Activated T-helper 2 cell treated with anti-CD3 and anti-CD28 coated beads, Interferon-gamma antibody, Interleukin-2, Interleukin-4, amounts not matched to agents 10 μg/mL and 5 μg/mL and 100 μg/mL, durations not matched to agents 14 hours and 24 hours and 36 hours (primary cell): ENCODE measurements at regions not wholly inside any gene's neighbourhood (a gene's known extent, or its start where the extent isn't known, plus 50 kb on each side); places are given as distances from the start of the nearest gene placed in this dataset.

Experiments used
- DNase-seq: peaks from one replicate; pipeline ENCODE4 v3.0.0; 2021; ENCODE audit warnings: low spot score
- H3K27ac Mint-ChIP-seq: one replicate; pipeline ENCODE4 v1.8.0; 2021; ENCODE audit warnings: mixed read lengths
- H3K27me3 Mint-ChIP-seq: one replicate; pipeline ENCODE4 v1.8.0; 2021; ENCODE audit warnings: low read depth, mixed read lengths
- H3K36me3 Mint-ChIP-seq: one replicate; pipeline ENCODE4 v1.8.0; 2021; ENCODE audit warnings: low read depth, mixed read lengths
- H3K4me1 Mint-ChIP-seq: one replicate; pipeline ENCODE4 v1.8.0; 2021; ENCODE audit warnings: low read depth, mixed read lengths
- H3K4me3 Mint-ChIP-seq: one replicate; pipeline ENCODE4 v1.8.0; 2021; ENCODE audit warnings: low read depth, mild to moderate bottlenecking, moderate library complexity, mixed read lengths
- H3K9me3 Mint-ChIP-seq: one replicate; pipeline ENCODE4 v1.8.0; 2021; ENCODE audit warnings: mixed read lengths
- intact Hi-C: fragments of 100-400 bp; cut with micrococcal nuclease; formaldehyde crosslinking; loops from one replicate; pipeline ENCODE4 v1.15.1; 2023

GRCh38 chr4:18846313-18846712 is 824.8 kb upstream of the LCORL start:
- no peak for DNase-seq
- no peak overlapping the region for H3K4me3 Mint-ChIP-seq
- H3K9me3 Mint-ChIP-seq: peaks cover 46% of the 10 kb centered on the region
- no peaks in the 10 kb centered on the region for H3K36me3 Mint-ChIP-seq
- intact Hi-C loops: no loop called here
- no peak overlapping the region for H3K27ac Mint-ChIP-seq
- no peaks in the 10 kb centered on the region for H3K27me3 Mint-ChIP-seq
- H3K4me1 Mint-ChIP-seq: no peaks in the 10 kb centered on the region

DNA sequence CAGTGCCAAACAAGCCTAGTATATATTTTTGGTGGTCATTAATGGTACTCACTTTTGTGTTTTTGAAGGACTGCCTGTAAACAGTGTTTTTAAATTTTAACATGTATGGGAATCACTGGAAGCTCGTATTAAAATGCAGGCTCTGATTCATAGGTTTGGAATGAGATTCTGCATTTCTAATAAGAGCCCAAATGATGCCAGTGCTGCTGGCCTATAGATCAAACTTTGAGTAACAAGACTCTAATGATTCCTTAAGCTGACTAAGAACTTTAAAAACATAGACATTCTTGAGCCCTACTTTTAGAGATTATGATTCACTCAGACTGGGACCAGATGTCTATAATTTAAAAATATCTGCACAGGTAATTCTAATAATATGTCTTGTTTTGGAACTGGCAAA is 823.2 kb upstream of the LCORL start:
- Mint-ChIP-seq H3K4me1 (no peaks in the 10 kb centered on the region), H3K36me3 (no peaks in the 10 kb centered on the region), H3K27ac (no peak overlapping the region), H3K9me3 (peaks cover 43% of the 10 kb centered on the region), H3K4me3 (no peak overlapping the region), H3K27me3 (no peaks in the 10 kb centered on the region)
- DNase-seq: no peak
- intact Hi-C loops: no loop called here

- intact Hi-C loops: no loop called here
- H3K36me3 Mint-ChIP-seq: no peaks in the 10 kb centered on the region
- H3K27me3 Mint-ChIP-seq: no peaks in the 10 kb centered on the region
- H3K4me3 Mint-ChIP-seq: no peak overlapping the region
- DNase-seq: no peak
- H3K4me1 Mint-ChIP-seq: no peaks in the 10 kb centered on the region
- peaks cover 42% of the 10 kb centered on the region for H3K9me3 Mint-ChIP-seq
- H3K27ac Mint-ChIP-seq: no peak overlapping the region
These were observed 820.9 kb upstream of the LCORL start for GRCh38 chr4:18842431-18842830.

DNA sequence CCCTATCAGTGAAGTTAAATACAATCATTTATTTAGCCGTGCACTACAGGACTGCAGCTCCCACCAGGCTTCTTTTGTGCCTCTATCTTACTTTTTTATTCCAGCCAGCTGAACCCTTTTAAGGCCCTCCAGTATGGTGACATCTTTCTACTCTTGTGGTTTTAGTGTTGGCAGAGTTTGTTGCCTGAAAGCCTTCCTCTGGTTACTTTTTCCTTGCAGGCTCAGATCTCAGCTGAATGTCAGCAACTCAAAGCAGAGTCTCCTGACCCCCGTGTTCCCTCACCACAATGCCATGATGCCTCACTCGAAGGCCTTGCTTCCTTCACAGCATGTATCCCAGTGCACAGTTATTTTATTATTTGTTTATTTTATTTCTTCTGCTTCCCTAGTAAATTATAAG is 818.9 kb upstream of the LCORL start:
- H3K27me3 Mint-ChIP-seq: no peaks in the 10 kb centered on the region
- H3K9me3 Mint-ChIP-seq: peaks cover 32% of the 10 kb centered on the region
- H3K4me3 Mint-ChIP-seq: no peak overlapping the region
- no peaks in the 10 kb centered on the region for H3K4me1 Mint-ChIP-seq
- intact Hi-C loops: no loop called here
- no peak overlapping the region for H3K27ac Mint-ChIP-seq
- no peak for DNase-seq
- H3K36me3 Mint-ChIP-seq: no peaks in the 10 kb centered on the region

DNA sequence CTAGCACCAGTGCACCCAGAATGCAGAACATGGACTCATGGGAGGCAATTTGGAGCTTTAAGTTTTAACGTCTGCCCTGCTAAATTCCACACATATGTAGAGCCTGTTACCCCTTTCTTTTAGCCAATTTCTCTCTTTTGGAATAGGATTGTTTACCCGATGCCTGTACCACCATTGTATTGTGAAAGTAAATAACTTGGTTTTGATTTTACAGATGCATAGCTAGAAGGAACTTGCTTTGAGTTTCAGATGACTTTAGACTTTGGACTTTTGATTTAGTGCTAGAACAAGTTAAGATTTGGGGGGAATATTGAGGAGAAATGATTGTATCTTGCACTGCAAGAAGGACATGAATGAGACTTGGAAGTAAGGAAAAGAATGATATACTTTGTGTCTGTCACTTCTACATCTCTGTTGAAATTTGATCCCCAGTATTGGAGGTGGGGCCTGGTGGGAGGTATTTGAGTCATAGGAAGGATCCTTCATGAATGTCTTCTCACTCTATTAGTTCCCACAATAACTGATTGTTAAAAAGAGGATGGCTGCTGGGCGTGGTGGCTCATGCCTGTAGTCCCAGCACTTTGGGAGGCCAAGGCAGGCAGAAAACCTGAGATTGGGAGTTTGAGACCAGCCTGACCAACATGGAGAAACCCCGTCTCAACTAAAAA is 794.8 kb upstream of the LCORL start:
- Mint-ChIP-seq H3K27ac (no peak overlapping the region), H3K4me3 (no peak overlapping the region), H3K9me3 (peaks cover 25% of the 10 kb centered on the region), H3K36me3 (no peaks in the 10 kb centered on the region), H3K4me1 (no peaks in the 10 kb centered on the region), H3K27me3 (no peaks in the 10 kb centered on the region)
- no peak for DNase-seq
- intact Hi-C loops: no loop called here

DNA sequence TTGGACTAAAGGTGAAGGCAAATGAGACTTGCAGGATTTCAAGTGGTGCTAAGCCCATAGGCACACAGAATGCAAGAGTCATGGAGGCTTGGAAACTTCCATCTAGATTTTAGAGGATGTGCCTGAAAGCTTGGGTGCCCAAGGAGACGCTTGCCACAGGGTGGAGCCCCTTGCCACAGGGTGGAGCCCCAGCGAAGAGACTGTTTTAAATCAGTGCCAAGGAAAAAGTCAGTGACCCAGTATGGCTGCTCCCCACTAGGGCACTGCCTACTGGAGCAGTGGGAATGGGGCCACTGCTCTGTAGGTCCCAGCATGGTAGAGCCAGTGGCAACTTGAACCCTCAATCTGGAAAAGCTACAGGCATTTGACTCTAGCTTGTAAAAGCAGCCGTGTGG is 794.2 kb upstream of the LCORL start:
- no peaks in the 10 kb centered on the region for H3K36me3 Mint-ChIP-seq
- no peak overlapping the region for H3K27ac Mint-ChIP-seq
- no peaks in the 10 kb centered on the region for H3K4me1 Mint-ChIP-seq
- no peak for DNase-seq
- peaks cover 29% of the 10 kb centered on the region for H3K9me3 Mint-ChIP-seq
- H3K27me3 Mint-ChIP-seq: no peaks in the 10 kb centered on the region
- intact Hi-C loops: no loop called here
- no peak overlapping the region for H3K4me3 Mint-ChIP-seq

DNA sequence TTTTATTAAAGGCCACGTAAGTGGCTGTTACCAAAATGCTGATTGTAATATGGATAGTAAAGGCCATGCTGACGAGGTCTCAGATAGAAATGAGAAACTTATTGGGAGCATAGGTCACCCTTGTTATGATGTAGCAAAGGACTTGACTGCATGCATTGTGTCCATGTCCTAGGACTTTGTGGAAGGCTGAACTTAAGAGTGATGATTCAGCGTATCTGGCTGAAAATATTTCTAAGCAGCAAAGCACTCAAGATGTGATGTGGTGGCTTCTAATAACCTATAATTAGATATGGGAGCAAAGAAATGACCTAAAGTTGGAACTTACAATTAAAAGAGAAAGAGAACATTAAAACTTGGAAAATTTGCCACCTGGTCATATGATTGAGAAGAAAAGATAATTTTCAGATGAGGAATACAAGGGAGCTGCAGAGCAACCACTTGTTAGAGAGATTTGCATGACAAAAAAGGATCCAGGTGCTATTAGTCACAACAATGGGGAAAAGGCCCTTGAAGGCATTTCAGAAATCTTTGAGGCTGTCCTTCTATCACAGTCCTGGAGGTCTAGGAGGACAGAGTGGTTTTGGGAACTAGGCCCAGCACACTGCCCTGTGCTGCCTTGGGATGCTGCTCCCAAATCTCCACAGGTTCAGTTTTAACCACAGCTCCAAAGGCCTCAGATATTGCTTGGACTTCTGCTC is 793.7 kb upstream of the LCORL start:
- H3K36me3 Mint-ChIP-seq: no peaks in the 10 kb centered on the region
- H3K4me3 Mint-ChIP-seq: no peak overlapping the region
- H3K9me3 Mint-ChIP-seq: peaks cover 24% of the 10 kb centered on the region
- H3K27me3 Mint-ChIP-seq: no peaks in the 10 kb centered on the region
- H3K27ac Mint-ChIP-seq: no peak overlapping the region
- no peak for DNase-seq
- H3K4me1 Mint-ChIP-seq: no peaks in the 10 kb centered on the region
- intact Hi-C loops: no loop called here

DNA sequence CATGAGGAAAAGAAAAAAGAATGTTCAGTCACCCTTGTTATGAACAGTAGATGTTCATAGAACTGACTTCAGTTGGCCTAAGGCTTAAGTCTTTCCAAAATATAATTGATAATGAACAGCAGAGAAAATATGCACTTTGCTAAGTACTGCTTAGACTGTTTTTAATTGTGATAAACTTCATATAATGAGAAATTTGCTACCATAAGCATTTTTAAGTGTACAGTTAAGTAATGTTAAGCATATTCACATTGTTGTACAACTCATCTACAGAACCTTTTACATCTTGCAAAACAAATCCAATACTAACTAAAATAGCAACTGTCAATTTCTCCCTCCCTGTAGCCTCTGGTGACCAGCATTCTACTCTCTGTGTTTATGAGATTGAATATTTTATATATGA is 792.2 kb upstream of the LCORL start:
- H3K4me3 Mint-ChIP-seq: no peak overlapping the region
- intact Hi-C loops: no loop called here
- DNase-seq: no peak
- H3K36me3 Mint-ChIP-seq: no peaks in the 10 kb centered on the region
- H3K9me3 Mint-ChIP-seq: peaks cover 22% of the 10 kb centered on the region
- no peak overlapping the region for H3K27ac Mint-ChIP-seq
- H3K27me3 Mint-ChIP-seq: no peaks in the 10 kb centered on the region
- H3K4me1 Mint-ChIP-seq: no peaks in the 10 kb centered on the region

GRCh38 chr4:18813055-18813454 is 791.5 kb upstream of the LCORL start:
- Mint-ChIP-seq H3K27ac (no peak overlapping the region), H3K4me3 (no peak overlapping the region), H3K9me3 (peaks cover 24% of the 10 kb centered on the region), H3K4me1 (no peaks in the 10 kb centered on the region), H3K27me3 (no peaks in the 10 kb centered on the region), H3K36me3 (no peaks in the 10 kb centered on the region)
- intact Hi-C loops: no loop called here
- no peak for DNase-seq

- peaks cover 22% of the 10 kb centered on the region for H3K9me3 Mint-ChIP-seq
- H3K4me1 Mint-ChIP-seq: no peaks in the 10 kb centered on the region
- DNase-seq: no peak
- no peak overlapping the region for H3K27ac Mint-ChIP-seq
- intact Hi-C loops: no loop called here
- no peaks in the 10 kb centered on the region for H3K36me3 Mint-ChIP-seq
- H3K4me3 Mint-ChIP-seq: no peak overlapping the region
- H3K27me3 Mint-ChIP-seq: no peaks in the 10 kb centered on the region
These were observed 782.2 kb upstream of the LCORL start for GRCh38 chr4:18803781-18804180.

DNA sequence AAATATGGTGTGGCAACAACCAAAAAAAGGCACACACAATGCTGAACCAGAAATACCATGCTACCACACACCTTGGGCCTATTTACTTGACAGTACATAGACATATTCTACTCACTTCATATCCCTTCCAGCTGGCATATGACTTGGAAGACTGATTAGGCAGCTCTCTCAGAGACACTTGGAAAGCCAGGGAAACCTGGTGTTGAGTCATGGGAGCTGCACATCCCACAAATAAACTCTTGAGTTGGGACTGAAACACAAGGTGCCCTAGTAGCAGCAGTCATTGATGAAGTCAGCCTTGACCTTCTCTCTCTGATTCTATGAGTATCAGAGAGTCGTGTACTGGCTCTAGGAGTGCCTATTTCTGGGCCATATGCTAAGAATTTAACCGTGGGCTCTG is 776.6 kb upstream of the LCORL start:
- H3K4me1 Mint-ChIP-seq: no peaks in the 10 kb centered on the region
- H3K4me3 Mint-ChIP-seq: no peak overlapping the region
- DNase-seq: no peak
- intact Hi-C loops: no loop called here
- no peaks in the 10 kb centered on the region for H3K27me3 Mint-ChIP-seq
- H3K27ac Mint-ChIP-seq: no peak overlapping the region
- peaks cover 3% of the 10 kb centered on the region for H3K9me3 Mint-ChIP-seq
- no peaks in the 10 kb centered on the region for H3K36me3 Mint-ChIP-seq

DNA sequence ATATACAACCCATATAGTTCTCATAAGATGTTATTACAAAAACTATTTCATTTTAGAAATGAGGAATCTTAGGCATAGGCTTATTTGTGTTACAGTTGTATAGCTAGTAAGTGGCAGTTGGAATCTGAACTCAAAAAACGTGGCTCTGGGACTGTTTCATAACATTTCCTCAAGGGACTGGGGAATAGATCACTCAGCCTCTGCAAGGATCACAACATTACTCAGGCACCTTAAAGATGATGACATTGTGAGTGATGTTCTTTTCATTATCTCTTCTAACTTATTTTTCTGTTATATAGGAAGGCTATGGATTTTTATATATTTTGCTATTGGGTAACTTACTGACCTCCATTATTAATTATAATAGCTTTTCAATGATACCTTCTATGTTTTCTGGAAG is 774.2 kb upstream of the LCORL start:
- Mint-ChIP-seq H3K4me1 (no peaks in the 10 kb centered on the region), H3K27me3 (no peaks in the 10 kb centered on the region), H3K36me3 (no peaks in the 10 kb centered on the region), H3K9me3 (no peaks in the 10 kb centered on the region), H3K27ac (no peak overlapping the region), H3K4me3 (no peak overlapping the region)
- intact Hi-C loops: no loop called here
- DNase-seq: no peak

DNA sequence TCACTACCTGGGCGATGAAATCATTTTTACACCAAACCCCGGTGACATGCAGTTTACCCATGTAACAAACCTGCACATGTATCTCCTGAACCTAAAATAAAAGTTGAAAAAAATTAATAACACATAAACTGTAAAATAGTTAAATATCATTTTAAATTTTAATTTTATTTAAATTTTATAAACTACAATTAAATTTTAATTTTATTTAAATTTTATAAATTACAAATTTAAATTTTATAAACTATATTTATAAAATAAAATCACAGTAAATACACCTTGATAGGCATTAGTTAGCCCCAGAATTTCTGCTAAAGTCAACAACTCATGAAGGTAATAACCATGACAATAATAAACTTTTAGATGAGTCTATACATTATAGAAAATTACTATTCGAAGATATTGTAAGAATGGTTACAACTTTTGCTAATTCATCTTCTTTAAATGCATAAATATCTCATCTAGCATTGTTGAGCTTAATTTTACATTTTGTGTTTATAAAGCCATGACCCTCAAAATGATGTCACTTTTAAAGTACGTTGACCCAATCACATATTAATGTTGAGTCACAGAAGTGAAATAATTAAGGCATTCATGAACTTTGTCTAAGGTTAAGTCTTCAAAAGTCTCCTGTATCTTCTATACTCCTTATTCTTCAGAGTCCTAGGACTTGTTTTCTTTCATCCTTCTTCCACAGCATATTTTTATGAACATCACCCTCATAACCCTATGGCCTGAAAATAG is 755.8 kb upstream of the LCORL start:
- intact Hi-C loops: no loop called here
- DNase-seq: no peak
- H3K9me3 Mint-ChIP-seq: no peaks in the 10 kb centered on the region
- no peak overlapping the region for H3K27ac Mint-ChIP-seq
- H3K36me3 Mint-ChIP-seq: no peaks in the 10 kb centered on the region
- no peaks in the 10 kb centered on the region for H3K27me3 Mint-ChIP-seq
- no peak overlapping the region for H3K4me3 Mint-ChIP-seq
- no peaks in the 10 kb centered on the region for H3K4me1 Mint-ChIP-seq
